Caco-2 (cell line): ENCODE measurements at regions not wholly inside any gene's neighbourhood (a gene's known extent, or its start where the extent isn't known, plus 50 kb on each side); places are given as distances from the start of the nearest gene placed in this dataset.

Experiments
- BruUV-seq: library from RNA; stranded (reverse); fragments of 400-500 nt; replicated peaks from 2 replicates; lab custom pipeline; 2021; lab: Mats Ljungman, UMichigan
- CTCF ChIA-PET: fragments of 300-600 bp; sonication (Branson Sonifier 250); formaldehyde crosslinking; loops from one replicate; lab custom pipeline; 2022; ENCODE audit warnings: antibody characterized with exemption; lab: Charles Lee
- POLR2A ChIA-PET: fragments of 300-600 bp; sonication (Branson Sonifier 250); formaldehyde crosslinking; loops from one replicate; lab custom pipeline; 2022; ENCODE audit warnings: antibody characterized with exemption; lab: Charles Lee
- DNase-seq, 2 experiments: peaks; one replicate each; pipeline versions ENCODE4 v3.0.0 to v3.0.0-alpha.2; 2020 to 2022
- H3K27me3 ChIP-seq: replicated peaks from 2 replicates; pipeline ENCODE4 v1.6.0; 2011; ENCODE audit warnings: low read length; ENCODE audit not compliant: control insufficient read depth, insufficient read depth
- H3K36me3 ChIP-seq: 2 replicates; pipeline ENCODE4 v1.5.1; 2011; ENCODE audit warnings: low read length; ENCODE audit not compliant: control insufficient read depth, insufficient read depth
- H3K4me1 ChIP-seq: fragments of 250-450 bp; sonication (Bioruptor Pico); 2 replicates; pipeline ENCODE4 v1.5.1; 2020; ENCODE audit warnings: mild to moderate bottlenecking
- H3K4me3 ChIP-seq: 2 replicates; pipeline ENCODE4 v1.5.1; 2011; ENCODE audit warnings: low read depth, mild to moderate bottlenecking, control low read depth, low read length
- H3K9me3 ChIP-seq: fragments of 250-450 bp; sonication (Bioruptor Pico); 2 replicates; pipeline ENCODE4 v1.5.1; 2020; ENCODE audit warnings: mild to moderate bottlenecking, moderate library complexity
- H3K27ac Mint-ChIP-seq: one replicate; pipeline ENCODE4 v1.8.0; 2022; ENCODE audit warnings: mixed read lengths; ENCODE audit not compliant: unreplicated experiment
- H3K27me3 Mint-ChIP-seq: one replicate; pipeline ENCODE4 v1.8.0; 2022; ENCODE audit warnings: mixed read lengths; ENCODE audit not compliant: insufficient read depth, unreplicated experiment
- H3K36me3 Mint-ChIP-seq: one replicate; pipeline ENCODE4 v1.8.0; 2022; ENCODE audit warnings: mild to moderate bottlenecking, mixed read lengths; ENCODE audit not compliant: insufficient read depth, unreplicated experiment
- H3K4me1 Mint-ChIP-seq: one replicate; pipeline ENCODE4 v1.8.0; 2022; ENCODE audit warnings: low read depth, mixed read lengths; ENCODE audit not compliant: unreplicated experiment
- H3K4me3 Mint-ChIP-seq: one replicate; pipeline ENCODE4 v1.8.0; 2022; ENCODE audit warnings: mild to moderate bottlenecking, moderate library complexity, mixed read lengths; ENCODE audit not compliant: unreplicated experiment
- H3K9me3 Mint-ChIP-seq: one replicate; pipeline ENCODE4 v1.8.0; 2022; ENCODE audit warnings: mixed read lengths; ENCODE audit not compliant: unreplicated experiment
- CTCF ChIP-seq, 2 experiments: fragments of 200-600 bp in 1 of 2; IDR thresholded peaks; 1 replicate in 1 of 2; 2 replicates in 1 of 2; pipeline versions ENCODE4 v1.5.1 to v1.8.0; 2011 to 2022; ENCODE audit warnings: antibody characterized with exemption in 1 of 2, control low read depth in 1 of 2, inconsistent platforms in 1 of 2, low read depth in 1 of 2, low read length in 1 of 2, mild to moderate bottlenecking in 1 of 2, moderate library complexity in 1 of 2; ENCODE audit not compliant: insufficient read depth in 1 of 2, severe bottlenecking in 1 of 2, unreplicated experiment in 1 of 2
- intact Hi-C: fragments of 100-400 bp; cut with micrococcal nuclease; formaldehyde crosslinking; loops from one replicate; pipeline ENCODE4 v1.10.0; 2022; ENCODE audit not compliant: unreplicated experiment

- CTCF ChIA-PET, result no interaction called here
- no peaks in the 10 kb centered on the region for H3K36me3 Mint-ChIP-seq
- TF ChIP-seq CTCF (IDR thresholded peaks at IDR 0.05; ENCODE audit: insufficient read depth in 1 of 2, low read depth in 1 of 2, low read length in 1 of 2, severe bottlenecking in 1 of 2, unreplicated experiment in 1 of 2), result no peak
These were observed 119.2 kb downstream of the CYSLTR2 start for GRCh38 chr13:48772908-48773307.

GRCh38 chr13:48773531-48774275, 120.0 kb downstream of the CYSLTR2 start:
- Mint-ChIP-seq H3K36me3 (no peaks in the 10 kb centered on the region), H3K27ac (no peak overlapping the region), H3K4me1 (peaks cover 5% of the 10 kb centered on the region), H3K4me3 (no peak overlapping the region), H3K9me3 (peaks cover 4% of the 10 kb centered on the region), H3K27me3 (peaks cover 20% of the 10 kb centered on the region)
- DNase-seq, result no peak
- no peak for TF ChIP-seq CTCF (IDR thresholded peaks at IDR 0.05; ENCODE audit: insufficient read depth in 1 of 2, low read depth in 1 of 2, low read length in 1 of 2, severe bottlenecking in 1 of 2, unreplicated experiment in 1 of 2)
- Histone ChIP-seq H3K4me3 (no peak overlapping the region), H3K36me3 (no peaks in the 10 kb centered on the region), H3K4me1 (no peaks in the 10 kb centered on the region), H3K9me3 (no peaks in the 10 kb centered on the region), H3K27me3 (peaks cover 4% of the 10 kb centered on the region)
- ChIA-PET POLR2A (no interaction called here), CTCF (no interaction called here)
- no TSS peak for BruUV-seq
- intact Hi-C loops, result no loop called here

More at GRCh38 chr13:48772908-48773307, 119.2 kb downstream of the CYSLTR2 start:
- H3K9me3 ChIP-seq, result no peaks in the 10 kb centered on the region
- Mint-ChIP-seq H3K27me3 (peaks cover 20% of the 10 kb centered on the region), H3K27ac (no peak overlapping the region), H3K4me3 (no peak overlapping the region), H3K4me1 (peaks cover 5% of the 10 kb centered on the region), H3K9me3 (peaks cover 9% of the 10 kb centered on the region)
- no peaks in the 10 kb centered on the region for H3K36me3 ChIP-seq
- BruUV-seq, result no TSS peak
- H3K27me3 ChIP-seq, result peaks cover 4% of the 10 kb centered on the region
- intact Hi-C loops, result no loop called here
- POLR2A ChIA-PET, result no interaction called here
- no peak overlapping the region for H3K4me3 ChIP-seq
- H3K4me1 ChIP-seq, result no peaks in the 10 kb centered on the region
- DNase-seq, result no peak

GRCh38 chr13:48775285-48775684, 121.6 kb downstream of the CYSLTR2 start:
- Histone ChIP-seq H3K9me3 (peaks cover 7% of the 10 kb centered on the region; the same call in 1 of the 2 replicates), H3K27me3 (peaks cover 4% of the 10 kb centered on the region), H3K4me1 (no peaks in the 10 kb centered on the region), H3K36me3 (no peaks in the 10 kb centered on the region), H3K4me3 (no peak overlapping the region)
- Mint-ChIP-seq H3K4me1 (no peaks in the 10 kb centered on the region), H3K36me3 (no peaks in the 10 kb centered on the region), H3K9me3 (peaks cover 16% of the 10 kb centered on the region), H3K27ac (no peak overlapping the region), H3K4me3 (no peak overlapping the region), H3K27me3 (peaks cover 20% of the 10 kb centered on the region)
- intact Hi-C loops, result no loop called here
- POLR2A ChIA-PET, result no interaction called here
- CTCF ChIA-PET, result no interaction called here
- BruUV-seq, result no TSS peak
- no peak for TF ChIP-seq CTCF (IDR thresholded peaks at IDR 0.05; ENCODE audit: insufficient read depth in 1 of 2, low read depth in 1 of 2, low read length in 1 of 2, severe bottlenecking in 1 of 2, unreplicated experiment in 1 of 2)
- DNase-seq, result no peak
